SK-N-MC (cell line): ENCODE measurements at regions not wholly inside any gene's neighbourhood (a gene's known extent, or its start where the extent isn't known, plus 50 kb on each side); places are given as distances from the start of the nearest gene placed in this dataset.

Experiments used
- EZH2 ChIP-seq: fragments of 200-600 bp; sonication (generic); IDR thresholded peaks from one replicate; pipeline ENCODE4 v1.6.1; 2017; ENCODE audit warnings: antibody characterized with exemption
- FOXP2 ChIP-seq: optimal IDR thresholded peaks from 2 replicates; pipeline ENCODE3; 2011; ENCODE audit warnings: mild to moderate bottlenecking, moderate library complexity; ENCODE audit not compliant: insufficient read depth; ENCODE audit errors: extremely low read length, control extremely low read depth
- POLR2AphosphoS5 ChIP-seq: IDR thresholded peaks from 2 replicates; pipeline ENCODE4 v1.6.1; 2012; ENCODE audit warnings: mild to moderate bottlenecking, low read depth, low read length, borderline replicate concordance

- TF ChIP-seq POLR2AphosphoS5 (no peak), EZH2 (no peak), FOXP2 (no peak)
These were observed 134.1 kb downstream of the CASP12 start for GRCh38 chr11:104763930-104764709.
